ENCODE measurements at regions not wholly inside any gene's neighbourhood (a gene's known extent, or its start where the extent isn't known, plus 50 kb on each side); places are given as distances from the start of the nearest gene placed in this dataset.

DNA sequence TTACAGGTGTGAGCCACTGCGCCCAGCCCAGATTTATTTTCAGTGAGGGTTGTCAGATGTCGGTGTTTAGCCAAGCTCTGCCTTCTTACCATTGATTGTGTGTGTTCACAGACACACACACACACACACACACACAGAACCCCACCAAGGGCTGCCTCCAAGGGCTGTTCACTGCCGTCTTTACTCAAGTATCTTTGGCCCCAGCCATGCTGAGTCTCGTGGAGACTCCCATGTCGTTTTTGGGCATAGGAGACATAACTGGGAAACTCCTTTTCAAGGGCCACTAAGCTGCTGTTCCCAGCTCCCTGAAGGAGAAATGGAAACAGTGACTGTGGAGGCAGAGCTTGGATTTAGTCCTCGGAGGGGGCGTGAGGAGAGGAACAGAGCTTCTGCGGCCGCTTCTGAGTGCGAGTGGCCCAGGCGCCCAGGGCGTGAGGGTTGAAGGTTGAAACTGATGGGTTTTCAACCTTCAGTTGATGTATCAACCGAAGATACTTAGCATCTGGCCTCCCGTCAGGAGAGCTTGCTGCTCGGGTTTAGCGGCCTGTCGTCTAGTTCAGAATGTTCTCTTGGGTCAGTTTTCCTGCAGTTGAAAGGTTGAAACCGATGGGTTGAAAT, 243.6 kb downstream of the TTLL2 start:
- TF ChIP-seq, protein P1, sequence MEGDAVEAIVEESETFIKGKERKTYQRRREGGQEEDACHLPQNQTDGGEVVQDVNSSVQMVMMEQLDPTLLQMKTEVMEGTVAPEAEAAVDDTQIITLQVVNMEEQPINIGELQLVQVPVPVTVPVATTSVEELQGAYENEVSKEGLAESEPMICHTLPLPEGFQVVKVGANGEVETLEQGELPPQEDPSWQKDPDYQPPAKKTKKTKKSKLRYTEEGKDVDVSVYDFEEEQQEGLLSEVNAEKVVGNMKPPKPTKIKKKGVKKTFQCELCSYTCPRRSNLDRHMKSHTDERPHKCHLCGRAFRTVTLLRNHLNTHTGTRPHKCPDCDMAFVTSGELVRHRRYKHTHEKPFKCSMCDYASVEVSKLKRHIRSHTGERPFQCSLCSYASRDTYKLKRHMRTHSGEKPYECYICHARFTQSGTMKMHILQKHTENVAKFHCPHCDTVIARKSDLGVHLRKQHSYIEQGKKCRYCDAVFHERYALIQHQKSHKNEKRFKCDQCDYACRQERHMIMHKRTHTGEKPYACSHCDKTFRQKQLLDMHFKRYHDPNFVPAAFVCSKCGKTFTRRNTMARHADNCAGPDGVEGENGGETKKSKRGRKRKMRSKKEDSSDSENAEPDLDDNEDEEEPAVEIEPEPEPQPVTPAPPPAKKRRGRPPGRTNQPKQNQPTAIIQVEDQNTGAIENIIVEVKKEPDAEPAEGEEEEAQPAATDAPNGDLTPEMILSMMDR (IDR thresholded peaks at IDR 0.05), result no peak
- TF ChIP-seq POLR2A (IDR thresholded peaks at IDR 0.05), result no peak
